Astrocyte (in vitro differentiated cells and primary cell): ENCODE measurements at regions not wholly inside any gene's neighbourhood (a gene's known extent, or its start where the extent isn't known, plus 50 kb on each side); places are given as distances from the start of the nearest gene placed in this dataset.

Experiments
- DNase-seq: peaks from one replicate; pipeline ENCODE4 v3.0.0-alpha.2; 2010; ENCODE audit warnings: low read depth
- FAIRE-seq: peaks from 2 replicates; lab custom pipeline; 2011; peaks lifted over from hg19 to GRCh38; lab: Jason Lieb, UNC
- H2AFZ ChIP-seq: 2 replicates; pipeline ENCODE4 v1.6.0; 2012; ENCODE audit warnings: low read depth, low read length, inconsistent platforms
- H3K27ac ChIP-seq: 2 replicates; pipeline ENCODE4 v1.5.1; 2011; ENCODE audit warnings: low read depth, low read length, inconsistent platforms
- H3K27me3 ChIP-seq: 2 replicates; pipeline ENCODE4 v1.6.0; 2011; ENCODE audit warnings: low read length, inconsistent platforms; ENCODE audit not compliant: insufficient read depth
- H3K36me3 ChIP-seq: 2 replicates; pipeline ENCODE4 v1.5.1; 2011; ENCODE audit warnings: low read length, inconsistent platforms; ENCODE audit not compliant: insufficient read depth
- H3K4me1 ChIP-seq: 2 replicates; pipeline ENCODE4 v1.5.1; 2011; ENCODE audit warnings: low read length, inconsistent platforms; ENCODE audit not compliant: insufficient read depth
- H3K4me2 ChIP-seq: 2 replicates; pipeline ENCODE4 v1.6.0; 2012; ENCODE audit warnings: low read length, inconsistent platforms
- H3K4me3 ChIP-seq: 2 replicates; pipeline ENCODE4 v1.5.1; 2011; ENCODE audit warnings: low read depth, mild to moderate bottlenecking, low read length, inconsistent platforms; ENCODE audit not compliant: insufficient read depth
- H3K79me2 ChIP-seq: 2 replicates; pipeline ENCODE4 v1.6.0; 2012; ENCODE audit warnings: mild to moderate bottlenecking, low read length, inconsistent platforms; ENCODE audit not compliant: insufficient read depth
- H3K9ac ChIP-seq: 2 replicates; pipeline ENCODE4 v1.6.0; 2012; ENCODE audit warnings: mild to moderate bottlenecking, low read length, inconsistent platforms
- H3K9me3 ChIP-seq: 2 replicates; pipeline ENCODE4 v1.5.1; 2012; ENCODE audit warnings: low read depth, mild to moderate bottlenecking, low read length, inconsistent platforms; ENCODE audit not compliant: insufficient read depth
- H4K20me1 ChIP-seq: 2 replicates; pipeline ENCODE4 v1.6.0; 2012; ENCODE audit warnings: low read length, inconsistent platforms; ENCODE audit not compliant: insufficient read depth
- H3K27ac Mint-ChIP-seq: one replicate; pipeline ENCODE4 v1.8.0; 2021; ENCODE audit warnings: mild to moderate bottlenecking, mixed read lengths; ENCODE audit not compliant: unreplicated experiment
- H3K27me3 Mint-ChIP-seq: one replicate; pipeline ENCODE4 v1.8.0; 2021; ENCODE audit warnings: low read depth, mixed read lengths; ENCODE audit not compliant: unreplicated experiment
- H3K36me3 Mint-ChIP-seq: one replicate; pipeline ENCODE4 v1.8.0; 2021; ENCODE audit warnings: low read depth, mixed read lengths; ENCODE audit not compliant: unreplicated experiment
- H3K4me1 Mint-ChIP-seq: one replicate; pipeline ENCODE4 v1.8.0; 2021; ENCODE audit warnings: low read depth, mixed read lengths; ENCODE audit not compliant: unreplicated experiment
- H3K4me3 Mint-ChIP-seq: one replicate; pipeline ENCODE4 v1.8.0; 2021; ENCODE audit warnings: mild to moderate bottlenecking, moderate library complexity, mixed read lengths; ENCODE audit not compliant: unreplicated experiment
- H3K9me3 Mint-ChIP-seq: one replicate; pipeline ENCODE4 v1.8.0; 2021; ENCODE audit warnings: mild to moderate bottlenecking, mixed read lengths; ENCODE audit not compliant: unreplicated experiment
- EZH2 ChIP-seq: IDR thresholded peaks from 2 replicates; pipeline ENCODE4 v1.6.1; 2012; ENCODE audit warnings: mild to moderate bottlenecking, low read length, inconsistent platforms; ENCODE audit not compliant: insufficient read depth
- TF ChIP-seq, protein P1 (sequence below): IDR thresholded peaks from 2 replicates; pipeline ENCODE4 v1.5.1; 2011; ENCODE audit warnings: low read depth, mild to moderate bottlenecking, inconsistent platforms, low read length, moderate library complexity; ENCODE audit not compliant: insufficient read depth

DNA sequence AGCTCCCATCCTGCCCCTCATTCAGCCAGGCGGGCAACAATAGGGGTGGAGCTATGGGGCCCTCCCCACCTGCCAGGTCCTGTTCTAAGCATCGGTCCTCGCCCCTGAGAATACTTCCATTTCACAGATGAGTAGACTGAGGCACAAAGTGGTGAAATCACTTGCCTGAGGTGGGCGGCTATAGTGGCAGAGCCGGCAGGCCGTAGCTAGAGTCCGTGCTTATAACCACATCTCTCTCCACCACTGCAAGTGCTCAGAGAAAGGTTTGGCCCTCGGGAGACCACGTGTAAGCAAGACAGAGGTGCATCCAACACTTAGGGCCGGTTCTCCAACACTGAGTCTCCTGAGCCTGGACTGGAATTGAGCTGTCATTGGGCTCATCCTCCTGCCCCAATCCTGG is 145.8 kb upstream of the UNC5B start:
- TF ChIP-seq EZH2 = no peak
- TF ChIP-seq, protein P1, sequence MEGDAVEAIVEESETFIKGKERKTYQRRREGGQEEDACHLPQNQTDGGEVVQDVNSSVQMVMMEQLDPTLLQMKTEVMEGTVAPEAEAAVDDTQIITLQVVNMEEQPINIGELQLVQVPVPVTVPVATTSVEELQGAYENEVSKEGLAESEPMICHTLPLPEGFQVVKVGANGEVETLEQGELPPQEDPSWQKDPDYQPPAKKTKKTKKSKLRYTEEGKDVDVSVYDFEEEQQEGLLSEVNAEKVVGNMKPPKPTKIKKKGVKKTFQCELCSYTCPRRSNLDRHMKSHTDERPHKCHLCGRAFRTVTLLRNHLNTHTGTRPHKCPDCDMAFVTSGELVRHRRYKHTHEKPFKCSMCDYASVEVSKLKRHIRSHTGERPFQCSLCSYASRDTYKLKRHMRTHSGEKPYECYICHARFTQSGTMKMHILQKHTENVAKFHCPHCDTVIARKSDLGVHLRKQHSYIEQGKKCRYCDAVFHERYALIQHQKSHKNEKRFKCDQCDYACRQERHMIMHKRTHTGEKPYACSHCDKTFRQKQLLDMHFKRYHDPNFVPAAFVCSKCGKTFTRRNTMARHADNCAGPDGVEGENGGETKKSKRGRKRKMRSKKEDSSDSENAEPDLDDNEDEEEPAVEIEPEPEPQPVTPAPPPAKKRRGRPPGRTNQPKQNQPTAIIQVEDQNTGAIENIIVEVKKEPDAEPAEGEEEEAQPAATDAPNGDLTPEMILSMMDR = no peak
- no peaks in the 10 kb centered on the region for H3K4me1 ChIP-seq
- Mint-ChIP-seq H3K27me3 (peaks cover 31% of the 10 kb centered on the region), H3K36me3 (no peaks in the 10 kb centered on the region), H3K27ac (no peak overlapping the region), H3K9me3 (no peaks in the 10 kb centered on the region), H3K4me1 (peaks cover 5% of the 10 kb centered on the region), H3K4me3 (no peak overlapping the region)
- DNase-seq = no peak
- H4K20me1 ChIP-seq = no peaks in the 10 kb centered on the region
- H3K9ac ChIP-seq = no peak overlapping the region
- no peaks in the 10 kb centered on the region for H3K9me3 ChIP-seq
- no peaks in the 10 kb centered on the region for H3K27me3 ChIP-seq
- no peak overlapping the region for H3K27ac ChIP-seq
- FAIRE-seq = no peak
- H3K79me2 ChIP-seq = no peaks in the 10 kb centered on the region
- no peak overlapping the region for H2AFZ ChIP-seq
- H3K4me2 ChIP-seq = no peak overlapping the region
- H3K4me3 ChIP-seq = no peak overlapping the region
- H3K36me3 ChIP-seq = no peaks in the 10 kb centered on the region

DNA sequence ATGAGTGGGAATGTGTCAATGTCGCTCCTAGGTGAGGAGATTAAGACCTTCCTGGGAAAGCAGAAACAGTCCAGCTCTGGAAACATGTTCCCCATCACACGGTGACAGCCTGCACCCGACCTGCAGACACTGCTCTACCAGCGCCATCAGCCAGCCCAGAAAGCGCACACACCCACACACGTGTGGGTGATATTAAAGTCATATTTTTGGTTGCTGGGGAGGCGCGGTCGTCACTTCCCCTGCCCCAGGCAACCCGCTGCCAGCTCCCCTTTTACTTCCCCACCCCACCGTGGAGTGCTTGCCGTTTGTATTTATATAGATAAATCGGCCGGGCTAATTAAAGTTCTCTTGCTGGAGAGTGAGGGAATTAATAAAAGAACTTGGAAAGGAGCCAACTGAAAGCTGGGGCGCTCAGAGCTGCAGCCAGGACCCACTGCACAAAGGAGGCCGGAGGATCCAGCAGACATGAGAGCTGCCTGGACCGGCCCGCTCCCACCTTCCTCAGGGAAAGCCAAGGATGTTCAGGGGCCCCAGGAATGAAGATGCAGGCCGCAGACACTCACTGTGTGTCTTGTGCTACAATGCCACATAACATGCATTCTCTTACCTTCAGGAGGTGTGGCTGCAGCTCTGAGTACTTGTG is 145.2 kb upstream of the UNC5B start:
- peaks cover 35% of the 10 kb centered on the region for H3K27me3 Mint-ChIP-seq

DNA sequence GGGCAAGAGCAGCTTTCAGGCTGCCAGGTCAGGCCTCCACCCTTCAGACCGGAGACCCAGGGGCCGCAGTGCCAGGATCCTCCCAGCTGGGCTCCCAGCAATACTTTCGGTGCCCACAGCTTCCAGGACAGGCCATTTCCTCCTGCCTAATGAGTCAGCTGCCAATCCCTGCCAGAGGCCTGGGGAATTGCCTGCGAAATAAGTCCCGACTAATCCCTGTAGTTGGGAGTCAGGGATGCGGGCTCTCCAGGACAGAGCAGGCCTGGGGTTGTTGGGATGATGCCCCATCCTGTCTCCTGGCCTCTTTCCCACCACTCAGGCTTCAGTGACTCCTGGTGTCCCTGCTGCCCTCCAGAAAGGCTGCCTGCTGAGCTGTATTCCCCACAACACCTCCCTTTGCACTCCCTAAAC is 143.5 kb upstream of the UNC5B start:
- peaks cover 7% of the 10 kb centered on the region for H3K27me3 ChIP-seq
- H3K4me3 ChIP-seq = no peak overlapping the region
- no peak for TF ChIP-seq EZH2
- TF ChIP-seq, protein P1 = no peak
- H3K27me3 Mint-ChIP-seq = peaks cover 43% of the 10 kb centered on the region
- H3K79me2 ChIP-seq = no peaks in the 10 kb centered on the region
- no peak overlapping the region for H3K4me2 ChIP-seq
- H3K9me3 ChIP-seq = no peaks in the 10 kb centered on the region
- no peaks in the 10 kb centered on the region for H3K4me1 Mint-ChIP-seq
- no peaks in the 10 kb centered on the region for H3K36me3 ChIP-seq
- H4K20me1 ChIP-seq = no peaks in the 10 kb centered on the region
- H3K4me3 Mint-ChIP-seq = no peak overlapping the region
- no peak overlapping the region for H3K27ac ChIP-seq
- no peaks in the 10 kb centered on the region for H3K36me3 Mint-ChIP-seq
- H3K9me3 Mint-ChIP-seq = peaks cover 1% of the 10 kb centered on the region
- FAIRE-seq (no peak), DNase-seq (peak; percentile 15)
- H3K27ac Mint-ChIP-seq = no peak overlapping the region
- H3K9ac ChIP-seq = no peak overlapping the region
- no peaks in the 10 kb centered on the region for H3K4me1 ChIP-seq
- peak overlapping the region; percentile 43 for H2AFZ ChIP-seq

More for the DNA sequence above, 145.2 kb upstream of the UNC5B start:
- H3K79me2 ChIP-seq = no peaks in the 10 kb centered on the region
- H3K27ac ChIP-seq = no peak overlapping the region
- H3K4me3 ChIP-seq = no peak overlapping the region
- H3K4me1 ChIP-seq = no peaks in the 10 kb centered on the region
- Mint-ChIP-seq H3K4me1 (peaks cover 5% of the 10 kb centered on the region), H3K9me3 (peaks cover 1% of the 10 kb centered on the region), H3K36me3 (no peaks in the 10 kb centered on the region), H3K4me3 (no peak overlapping the region), H3K27ac (no peak overlapping the region)
- H3K9me3 ChIP-seq = no peaks in the 10 kb centered on the region
- no peak for TF ChIP-seq EZH2
- TF ChIP-seq, protein P1 = no peak
- H3K36me3 ChIP-seq = no peaks in the 10 kb centered on the region
- FAIRE-seq (no peak), DNase-seq (no peak)
- peak overlapping the region; percentile 30 for H2AFZ ChIP-seq
- no peaks in the 10 kb centered on the region for H3K27me3 ChIP-seq
- no peak overlapping the region for H3K9ac ChIP-seq
- no peaks in the 10 kb centered on the region for H4K20me1 ChIP-seq
- no peak overlapping the region for H3K4me2 ChIP-seq
